ENCODE measurements at regions not wholly inside any gene's neighbourhood (a gene's known extent, or its start where the extent isn't known, plus 50 kb on each side); places are given as distances from the start of the nearest gene placed in this dataset.
"Not testable (repeated sequence)": the region's sequence is repeated elsewhere in the genome, so short reads cannot be mapped to it uniquely, and the experiment has no call there.

GRCh38 chr3:127082066-127082465, 99.2 kb downstream of the PLXNA1 start:
- intact Hi-C loops (cut with DNase I) = no loop called here
- ATAC-seq (no peak), DNase-seq (peak; percentile 22)
- no peak for TF ChIP-seq CTCF (IDR thresholded peaks at IDR 0.05)
- no peaks in the 10 kb centered on the region for H3K36me3 ChIP-seq
- H3K4me1 ChIP-seq = no peaks in the 10 kb centered on the region
- H3K4me3 ChIP-seq = no peak overlapping the region
- H3K27me3 ChIP-seq = no peaks in the 10 kb centered on the region
- H3K27ac ChIP-seq = no peak overlapping the region
- H3K9me3 ChIP-seq = no peaks in the 10 kb centered on the region

- H3K27me3 ChIP-seq = no peaks in the 10 kb centered on the region
- ATAC-seq = no peak
- H3K4me3 ChIP-seq = no peak overlapping the region
- TF ChIP-seq CTCF (IDR thresholded peaks at IDR 0.05) = no peak
- H3K9me3 ChIP-seq = no peaks in the 10 kb centered on the region
- no peaks in the 10 kb centered on the region for H3K4me1 ChIP-seq
- H3K27ac ChIP-seq = no peak overlapping the region
- H3K36me3 ChIP-seq = no peaks in the 10 kb centered on the region
- DNase-seq = no peak
- intact Hi-C loops (cut with DNase I) = no loop called here
Observed at GRCh38 chr3:127083778-127084397, 101.0 kb downstream of the PLXNA1 start.

GRCh38 chr3:127084401-127084990, 101.6 kb downstream of the PLXNA1 start:
- no peaks in the 10 kb centered on the region for H3K27me3 ChIP-seq
- no peak overlapping the region for H3K4me3 ChIP-seq
- no peaks in the 10 kb centered on the region for H3K4me1 ChIP-seq
- no peak for TF ChIP-seq CTCF (IDR thresholded peaks at IDR 0.05)
- intact Hi-C loops (cut with DNase I) = no loop called here
- no peak overlapping the region for H3K27ac ChIP-seq
- H3K9me3 ChIP-seq = no peaks in the 10 kb centered on the region
- DNase-seq (no peak), ATAC-seq (no peak)
- H3K36me3 ChIP-seq = no peaks in the 10 kb centered on the region

GRCh38 chr3:127085576-127085975, 102.7 kb downstream of the PLXNA1 start:
- no peak for ATAC-seq

GRCh38 chr3:127086591-127086990, 103.7 kb downstream of the PLXNA1 start:
- intact Hi-C loops (cut with DNase I); H3K4me3 ChIP-seq; DNase-seq; ATAC-seq; H3K4me1 ChIP-seq; H3K9me3 ChIP-seq; H3K27me3 ChIP-seq; H3K36me3 ChIP-seq; H3K27ac ChIP-seq: not testable (repeated sequence)

More at GRCh38 chr3:127085576-127085975, 102.7 kb downstream of the PLXNA1 start:
- Histone ChIP-seq H3K27me3 (no peaks in the 10 kb centered on the region), H3K4me1 (no peaks in the 10 kb centered on the region), H3K36me3 (no peaks in the 10 kb centered on the region), H3K27ac (no peak overlapping the region), H3K4me3 (no peak overlapping the region), H3K9me3 (no peaks in the 10 kb centered on the region)
- intact Hi-C loops (cut with DNase I) = no loop called here
- DNase-seq = no peak
- TF ChIP-seq CTCF (IDR thresholded peaks at IDR 0.05) = no peak

GRCh38 chr3:127087441-127087840, 104.5 kb downstream of the PLXNA1 start:
- DNase-seq (no peak), ATAC-seq (no peak)
- H3K27ac ChIP-seq = no peak overlapping the region
- no peaks in the 10 kb centered on the region for H3K36me3 ChIP-seq
- no peaks in the 10 kb centered on the region for H3K9me3 ChIP-seq
- intact Hi-C loops (cut with DNase I) = no loop called here
- H3K27me3 ChIP-seq = no peaks in the 10 kb centered on the region
- no peak for TF ChIP-seq CTCF (IDR thresholded peaks at IDR 0.05)
- H3K4me3 ChIP-seq = no peak overlapping the region
- H3K4me1 ChIP-seq = no peaks in the 10 kb centered on the region
